ENCODE measurements at regions not wholly inside any gene's neighbourhood (a gene's known extent, or its start where the extent isn't known, plus 50 kb on each side); places are given as distances from the start of the nearest gene placed in this dataset.
A peak's percentile ranks its signal among the peaks of the same experiment; 100 is the strongest.
"Not testable (repeated sequence)": the region's sequence is repeated elsewhere in the genome, so short reads cannot be mapped to it uniquely, and the experiment has no call there.

DNA sequence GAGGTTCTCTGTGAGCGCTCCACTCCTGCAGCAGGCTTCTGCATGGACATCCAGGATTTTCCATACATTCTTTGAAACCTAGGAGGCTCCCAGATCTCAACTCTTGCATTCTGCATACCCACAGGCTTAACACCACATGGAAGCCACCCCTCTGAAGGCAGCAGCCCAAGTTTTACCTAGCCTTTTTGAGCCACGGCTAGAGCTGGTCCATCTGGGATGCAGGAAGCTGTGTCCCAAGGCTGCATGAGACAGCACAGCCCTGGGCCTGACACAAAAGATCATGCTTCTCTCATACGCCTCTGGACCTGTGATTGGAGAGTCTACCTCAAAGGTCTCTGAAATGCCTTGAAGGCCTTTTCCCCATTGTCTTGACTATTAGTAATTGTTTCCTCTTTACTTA lies 53.6 kb upstream of the RPRM start:
- DNase-seq, result no peak

DNA sequence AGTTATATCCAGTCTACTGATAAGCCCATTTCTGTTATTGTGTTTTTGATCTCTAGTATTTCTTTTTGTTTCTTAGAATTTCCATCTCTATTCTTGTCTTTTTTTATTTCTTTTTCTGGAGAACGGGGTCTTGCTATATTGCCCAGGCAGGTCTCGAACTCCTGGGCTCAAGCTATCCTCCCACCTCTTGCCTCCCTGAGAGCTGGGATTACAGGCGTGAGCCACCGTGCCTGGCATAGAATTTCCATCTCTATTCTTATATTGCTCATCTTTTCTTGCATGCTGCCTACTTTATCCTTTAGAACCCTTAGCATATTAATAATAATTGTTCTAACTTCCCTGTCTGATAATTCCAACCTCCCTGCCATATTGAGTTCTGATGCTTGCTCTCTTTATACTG lies 55.2 kb upstream of the RPRM start:
- DNase-seq, result not testable (repeated sequence)

DNA sequence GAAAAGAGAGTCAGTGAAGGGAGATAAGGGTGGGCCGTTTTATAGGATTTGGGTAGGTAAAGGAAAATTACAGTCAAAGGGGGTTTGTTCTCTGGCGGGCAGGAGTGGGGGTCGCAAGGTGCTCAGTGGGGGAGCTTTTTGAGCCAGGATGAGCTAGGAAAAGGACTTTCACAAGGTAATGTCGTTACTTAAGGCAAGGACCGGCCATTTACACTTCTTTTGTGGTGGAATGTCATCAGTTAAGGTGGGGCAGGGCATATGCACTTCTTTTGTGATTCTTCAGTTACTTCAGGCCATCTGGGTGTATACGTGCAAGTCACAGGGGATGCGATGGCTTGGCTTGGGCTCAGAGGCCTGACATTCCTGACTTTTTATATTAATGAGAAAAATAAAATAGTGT lies 56.0 kb upstream of the RPRM start:
- DNase-seq, result not testable (repeated sequence)

DNA sequence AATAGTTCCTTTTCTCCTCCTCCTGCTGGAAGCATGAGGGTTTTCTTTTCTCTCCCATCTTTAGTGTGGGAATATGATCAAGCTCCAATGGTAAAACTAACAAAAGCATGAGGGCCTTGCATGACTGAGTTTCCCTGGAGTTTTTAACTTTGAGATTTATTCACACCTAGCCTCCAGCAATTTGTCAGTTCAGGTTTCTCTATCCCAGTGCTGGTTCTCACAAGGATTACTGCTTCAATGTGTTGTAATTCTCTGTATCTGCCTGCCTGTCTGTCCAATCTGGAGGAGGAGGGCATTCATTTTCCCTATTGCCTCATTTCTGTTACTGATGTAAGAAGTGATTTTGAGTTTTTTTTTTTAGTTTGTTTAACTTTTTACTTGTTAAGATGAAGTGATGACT lies 57.6 kb upstream of the RPRM start:
- DNase-seq, result no peak

DNA sequence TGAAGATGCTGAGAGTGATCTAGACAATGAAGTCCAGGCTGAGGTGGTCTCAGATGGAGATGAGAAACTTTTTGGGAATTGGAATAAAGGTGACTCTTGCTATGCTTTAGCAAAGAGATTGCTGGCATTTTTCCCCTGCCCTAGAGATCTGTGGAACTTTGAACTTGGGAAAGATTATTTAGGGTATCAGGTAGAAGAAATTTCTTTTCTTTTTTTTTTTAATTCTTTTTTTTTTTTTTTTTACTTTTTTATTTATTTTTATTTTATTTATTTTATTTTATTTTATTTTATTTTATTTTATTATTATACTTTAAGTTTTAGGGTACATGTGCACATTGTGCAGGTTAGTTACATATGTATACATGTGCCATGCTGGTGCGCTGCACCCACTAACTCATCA lies 59.5 kb upstream of the RPRM start:
- not testable (repeated sequence) for DNase-seq

DNA sequence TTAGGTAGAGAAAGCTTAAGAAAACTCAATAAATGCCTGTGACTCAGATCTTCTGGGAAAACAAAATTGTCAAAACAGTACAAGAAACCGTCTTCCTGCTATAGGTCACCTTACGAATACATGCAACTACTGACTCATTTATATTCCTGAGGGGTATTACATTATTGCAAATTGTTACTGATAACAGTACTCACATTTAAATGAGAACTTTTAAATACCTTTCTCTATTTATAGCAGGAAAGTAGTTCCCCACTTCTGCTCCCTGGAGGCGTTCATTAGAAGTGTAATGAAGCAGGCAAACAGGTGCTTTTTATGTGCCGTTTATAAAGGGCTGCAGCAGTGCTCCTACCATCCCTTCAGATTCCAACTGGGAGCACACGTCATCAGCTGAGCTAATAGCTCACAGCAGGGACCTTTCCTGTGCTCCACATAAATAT lies 65.1 kb upstream of the RPRM start:
- peak in 1 of 5 donors; percentile 69 for DNase-seq

DNA sequence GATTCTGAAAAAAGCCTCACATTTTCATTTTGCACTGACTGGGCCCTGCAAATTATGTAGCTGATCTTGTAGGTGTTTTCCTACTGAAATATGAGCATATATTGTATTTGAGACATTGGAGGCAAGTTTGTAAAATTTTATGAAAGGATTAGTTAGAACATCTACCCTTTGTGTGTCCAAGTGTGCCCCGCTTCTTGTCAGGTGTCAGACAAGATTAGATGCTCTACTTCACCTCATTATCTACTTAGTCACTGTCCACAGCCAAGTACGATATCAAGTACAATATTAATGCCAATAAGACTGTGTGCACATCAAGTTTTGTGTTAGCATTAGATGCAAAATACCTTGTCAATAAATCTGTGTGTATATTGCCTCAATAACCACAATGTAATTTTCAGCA lies 67.8 kb upstream of the RPRM start:
- DNase-seq, result no peak

DNA sequence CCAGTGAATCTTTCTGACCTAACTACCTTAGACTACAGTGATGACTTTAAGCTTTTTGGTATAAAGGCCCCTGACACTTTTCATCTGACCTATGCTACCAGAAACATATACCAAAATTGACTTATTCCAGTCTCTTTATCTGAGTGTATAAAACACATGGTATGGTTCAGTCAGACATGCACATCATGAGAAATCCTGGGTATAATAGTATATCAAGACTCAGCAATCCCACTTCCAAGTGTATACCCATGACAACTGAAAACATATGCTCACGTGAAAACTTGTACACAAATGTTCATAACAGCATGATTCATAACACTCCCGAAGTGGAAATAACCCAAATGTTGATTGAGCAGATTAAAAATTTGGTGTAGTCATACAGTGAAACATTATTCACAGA lies 70.0 kb upstream of the RPRM start:
- peak in 1 of 5 donors; percentile 3 for DNase-seq

DNA sequence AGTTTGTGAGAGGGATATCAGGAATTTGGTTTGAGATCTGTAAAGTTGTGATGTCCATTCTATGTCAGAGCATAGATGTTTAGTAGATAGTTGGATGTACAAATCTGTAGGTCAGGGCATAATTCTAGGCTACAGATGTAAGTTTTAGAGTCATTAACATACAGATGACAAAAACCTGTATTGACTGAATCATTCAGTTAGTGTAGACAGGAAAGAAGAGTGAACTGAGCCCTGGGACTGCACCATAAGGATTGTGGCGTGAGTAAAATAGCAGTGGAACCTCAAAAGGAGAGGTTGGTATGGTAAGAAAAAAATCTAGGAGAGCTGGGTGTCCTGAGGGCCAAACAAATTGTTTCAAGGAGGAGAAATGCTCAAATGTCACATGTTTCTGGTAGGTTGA lies 73.1 kb upstream of the RPRM start:
- peak in 1 of 5 donors; percentile 8 for DNase-seq

DNA sequence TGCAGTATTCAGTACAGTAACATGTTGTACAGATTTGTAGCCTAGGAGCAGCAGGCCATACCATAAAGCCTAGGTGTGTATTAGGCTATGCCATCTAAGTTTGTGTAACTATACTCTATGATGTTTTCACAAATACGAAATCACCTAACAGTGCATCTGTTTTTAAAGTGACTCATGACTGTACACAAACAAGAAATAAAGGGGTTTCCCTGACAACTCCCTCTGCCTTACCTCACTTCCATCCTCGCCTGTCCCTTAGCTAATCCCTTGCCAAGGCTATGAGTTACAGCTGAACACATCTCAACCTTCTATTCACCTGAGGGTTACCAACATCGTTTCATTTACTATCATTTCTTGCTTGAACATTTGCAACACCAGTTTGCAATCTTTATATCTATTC lies 78.6 kb upstream of the RPRM start:
- no peak for DNase-seq

DNA sequence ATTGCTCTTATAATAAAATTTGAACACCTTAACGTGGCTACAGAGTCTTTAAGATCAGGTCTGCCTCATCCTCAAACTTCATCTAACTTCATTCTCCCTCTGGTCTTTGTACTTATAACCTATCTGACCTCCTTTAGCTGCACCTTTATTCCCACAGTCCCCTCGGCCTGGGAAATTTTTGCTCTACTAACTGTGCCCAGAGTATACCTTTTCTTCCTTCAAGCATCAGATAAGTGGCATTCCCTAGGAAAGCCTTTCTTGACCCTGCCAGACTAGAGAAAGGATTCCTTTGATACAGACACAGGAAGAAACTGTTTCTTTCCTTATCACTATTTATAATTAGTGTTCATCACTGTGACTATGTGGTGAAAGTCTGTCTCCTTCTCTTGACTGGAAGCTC lies 79.2 kb upstream of the RPRM start:
- no peak for DNase-seq

DNA sequence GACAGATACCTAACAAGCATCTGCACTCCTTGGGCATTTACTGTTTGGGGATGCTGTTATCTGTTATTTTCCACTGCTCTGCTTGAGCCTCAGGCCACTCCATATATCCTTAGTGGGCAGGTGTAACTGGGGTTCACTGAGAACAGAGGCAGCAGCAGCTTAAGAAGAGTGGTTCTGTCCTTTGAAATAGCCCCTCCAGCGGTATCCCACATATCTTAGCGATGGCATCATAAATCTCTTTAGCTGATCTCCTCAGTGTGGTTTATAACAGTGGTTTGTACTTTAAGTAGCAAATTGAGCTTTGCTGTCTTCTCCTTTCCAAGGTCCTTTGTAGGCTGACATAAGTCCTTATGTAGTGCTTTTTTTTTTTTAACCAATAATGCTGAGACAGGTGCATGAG lies 79.7 kb upstream of the RPRM start:
- no peak for DNase-seq

DNA sequence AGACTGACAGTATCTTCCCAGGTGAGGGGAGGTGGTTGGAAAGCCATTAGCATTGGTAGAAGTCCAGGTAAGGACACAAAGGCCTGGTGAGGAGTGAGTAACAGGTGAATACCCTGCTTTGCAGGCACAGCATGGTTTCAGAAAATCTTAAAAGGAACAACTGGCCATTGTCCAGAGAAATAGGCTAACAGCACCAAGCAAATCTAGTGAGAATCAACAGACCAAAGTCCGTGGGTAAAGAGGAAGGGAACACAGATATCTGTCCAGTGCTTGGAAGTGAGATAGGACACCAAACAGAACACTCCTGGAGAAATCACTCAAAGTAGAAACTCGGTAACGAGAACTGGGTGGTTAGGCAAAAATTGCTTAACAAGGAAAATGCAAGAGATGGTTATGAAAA lies 88.8 kb upstream of the RPRM start:
- no peak for DNase-seq

DNA sequence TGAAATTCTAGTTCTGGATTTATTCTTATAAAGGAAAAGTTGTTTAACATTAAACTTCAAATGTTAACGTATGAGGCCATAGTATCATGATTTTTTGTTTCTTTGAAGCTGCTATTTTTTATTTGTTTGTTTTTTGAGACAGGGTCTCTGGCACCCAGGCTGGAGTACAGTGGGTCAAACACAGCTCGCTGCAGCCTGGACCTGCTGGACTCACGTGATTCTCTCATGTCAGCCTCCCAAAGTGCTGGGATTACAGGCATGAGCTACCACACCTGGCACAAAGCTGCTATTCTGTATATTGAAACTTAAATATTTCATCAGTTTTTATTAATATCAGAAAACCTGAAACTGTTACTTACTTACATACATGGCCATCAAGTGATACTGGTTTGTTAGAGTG lies 89.5 kb upstream of the RPRM start:
- no peak for DNase-seq

DNA sequence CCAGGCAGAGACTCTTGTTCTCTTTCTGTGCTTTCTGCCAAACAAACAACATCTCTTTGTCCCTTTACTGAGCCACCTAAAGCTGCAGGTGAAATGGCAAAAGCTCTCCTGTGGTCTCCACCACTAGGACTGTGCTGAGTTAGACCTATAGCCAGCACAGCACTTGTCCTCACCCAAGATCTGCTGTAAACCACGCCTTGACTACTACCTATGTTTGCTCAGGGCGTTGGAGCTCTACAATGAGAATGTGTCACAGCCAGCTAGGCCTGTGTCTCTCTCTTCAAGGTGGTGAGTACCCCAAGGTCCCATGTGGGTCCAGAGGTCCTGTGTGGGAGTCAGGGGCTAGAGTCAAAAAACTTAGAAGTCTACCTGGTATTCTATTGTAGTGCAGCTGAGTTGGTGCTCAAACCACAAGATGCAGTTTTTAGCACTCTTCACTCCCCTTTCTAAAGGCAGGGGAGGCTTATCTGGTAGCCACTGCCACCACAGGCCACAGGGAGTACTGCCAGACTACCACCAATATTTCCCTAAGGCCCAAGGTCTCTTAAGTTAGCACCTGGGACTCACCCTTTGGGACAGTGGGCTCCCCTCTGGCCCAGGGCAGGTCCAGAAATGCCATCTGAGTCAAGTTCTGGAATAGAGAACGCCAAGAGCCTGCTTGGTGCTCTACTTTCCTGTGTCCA lies 96.8 kb upstream of the RPRM start:
- no peak for DNase-seq

DNA sequence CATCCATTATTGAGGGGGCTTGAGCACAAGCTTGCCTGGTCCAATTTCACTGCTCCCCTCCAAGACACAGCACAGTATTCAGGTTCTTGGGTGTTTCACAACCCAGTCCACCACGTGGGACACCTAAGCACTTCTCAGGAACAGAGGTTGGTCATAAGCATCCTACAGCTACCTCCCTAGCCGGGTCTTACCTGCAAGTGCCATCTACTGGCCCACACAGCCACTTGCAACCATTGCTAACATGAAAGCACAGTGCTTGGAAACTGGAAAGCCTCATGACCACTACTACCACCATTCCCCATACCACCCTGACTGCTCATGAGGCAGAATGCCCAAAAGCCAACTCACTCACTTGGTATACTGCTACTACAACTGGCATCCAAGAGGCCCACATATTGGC lies 105.7 kb upstream of the RPRM start:
- no peak for DNase-seq

DNA sequence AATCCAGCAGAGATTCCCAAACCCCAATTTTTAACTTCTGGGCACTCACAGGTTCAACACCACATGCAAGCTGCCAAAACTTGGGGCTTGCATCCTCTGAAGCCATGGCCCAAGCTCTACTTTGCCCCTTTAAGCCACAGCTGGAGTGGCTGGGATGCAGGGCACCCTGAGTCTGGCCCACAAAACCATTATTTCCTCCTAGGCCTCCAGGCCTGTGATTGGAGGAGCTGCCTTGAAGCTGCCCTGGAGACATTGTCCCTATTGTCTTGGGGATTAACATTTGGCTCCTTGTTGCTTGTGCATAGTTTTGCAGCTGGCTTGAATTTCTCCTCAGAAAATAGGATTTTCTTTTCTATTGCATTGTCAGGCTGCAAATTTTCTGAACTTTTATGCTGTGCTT lies 109.8 kb upstream of the RPRM start:
- no peak for DNase-seq

DNA sequence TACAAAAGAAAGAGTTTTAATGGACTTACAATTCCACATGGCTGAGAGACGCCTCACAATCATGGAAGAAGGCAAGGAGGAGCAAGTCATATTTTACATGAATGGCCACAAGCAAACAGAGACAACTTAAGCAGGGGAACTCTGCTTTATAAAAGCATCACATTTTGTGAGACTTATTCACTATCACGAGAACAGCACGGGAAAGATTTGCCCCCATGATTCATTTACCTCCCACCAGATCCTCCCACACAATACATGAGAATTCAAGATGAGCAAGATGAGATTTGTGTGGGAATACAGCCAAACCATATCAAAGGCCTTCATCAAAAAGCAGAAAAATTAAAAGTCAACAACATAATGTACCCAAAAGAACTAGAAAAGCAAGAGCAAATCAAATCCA lies 111.0 kb upstream of the RPRM start:
- DNase-seq, result no peak

DNA sequence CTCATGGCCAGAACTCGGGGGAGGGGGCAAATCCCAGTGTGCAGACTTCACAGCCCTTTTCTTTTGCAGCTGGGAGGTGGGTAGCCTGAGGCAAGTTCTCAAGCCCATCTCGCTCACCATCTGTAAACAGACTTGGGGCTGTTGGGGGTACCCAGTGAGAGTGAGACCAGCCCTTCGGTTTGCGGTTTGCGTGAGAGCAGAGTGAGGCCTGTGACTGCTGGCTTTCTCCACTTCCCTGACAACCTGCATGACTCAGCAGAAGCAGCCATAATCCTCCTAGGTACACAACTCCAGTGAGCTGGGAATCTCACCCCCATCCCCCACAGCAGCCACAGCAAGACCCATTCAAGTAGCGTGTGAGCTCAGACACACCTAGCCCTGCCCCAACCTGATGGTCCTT lies 114.5 kb upstream of the RPRM start:
- DNase-seq, result not testable (repeated sequence)

DNA sequence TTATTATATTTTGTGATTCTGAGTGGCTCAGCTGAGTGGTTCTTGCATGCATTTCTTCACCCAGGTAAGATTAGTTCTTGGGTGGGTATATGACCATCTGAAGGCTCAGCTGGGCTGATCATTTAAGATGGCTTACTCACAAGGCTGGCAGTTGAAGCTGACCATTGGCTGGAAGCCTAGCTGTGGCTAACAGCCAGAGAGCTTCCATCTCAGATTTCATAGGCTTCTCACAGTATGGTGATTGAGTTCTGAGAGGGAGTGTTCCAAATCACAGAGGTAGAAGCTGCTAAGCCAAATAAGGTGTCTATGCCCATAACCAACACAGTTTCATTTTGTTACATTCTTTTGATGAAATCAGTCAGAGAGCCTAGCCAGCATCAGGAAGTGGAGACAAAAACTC lies 117.4 kb upstream of the RPRM start:
- DNase-seq, result no peak

DNA sequence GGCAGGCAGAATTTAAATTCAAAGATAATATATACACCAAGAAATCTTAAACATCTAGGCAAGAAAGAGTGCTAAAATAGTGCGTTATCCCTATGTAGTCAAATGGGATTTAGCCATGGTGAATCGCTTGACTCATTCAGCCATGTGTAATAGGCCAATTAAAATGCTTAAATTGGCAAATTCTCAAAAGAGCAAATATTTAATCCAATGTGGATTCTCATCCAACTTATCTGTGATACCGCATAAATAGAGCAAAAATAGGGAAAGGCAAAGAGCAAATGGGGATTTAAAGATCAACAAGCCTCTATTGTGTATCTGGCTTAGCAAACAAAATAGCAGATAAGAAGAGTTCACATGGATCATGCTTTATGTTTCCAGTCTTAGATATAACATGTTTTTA lies 123.2 kb upstream of the RPRM start:
- DNase-seq, result no peak

DNA sequence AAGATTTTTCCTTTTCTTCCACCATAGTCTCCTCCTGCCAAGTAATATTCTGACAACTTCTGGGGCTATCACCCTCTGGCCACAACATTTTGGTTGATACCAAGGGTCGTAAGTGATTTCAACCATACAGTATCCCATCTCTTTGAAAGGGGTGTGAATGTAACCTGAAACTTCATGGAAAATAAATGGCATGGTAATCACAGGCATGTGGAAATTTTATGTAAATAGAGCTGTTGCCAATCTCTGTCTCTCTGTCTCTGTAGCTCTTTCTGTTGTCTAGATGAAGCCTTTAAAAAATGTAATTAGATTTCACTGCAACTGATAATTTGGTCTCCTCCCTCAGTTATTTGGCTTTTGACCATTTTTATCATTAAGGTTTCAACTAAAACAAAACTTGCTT lies 125.6 kb upstream of the RPRM start:
- no peak for DNase-seq

DNA sequence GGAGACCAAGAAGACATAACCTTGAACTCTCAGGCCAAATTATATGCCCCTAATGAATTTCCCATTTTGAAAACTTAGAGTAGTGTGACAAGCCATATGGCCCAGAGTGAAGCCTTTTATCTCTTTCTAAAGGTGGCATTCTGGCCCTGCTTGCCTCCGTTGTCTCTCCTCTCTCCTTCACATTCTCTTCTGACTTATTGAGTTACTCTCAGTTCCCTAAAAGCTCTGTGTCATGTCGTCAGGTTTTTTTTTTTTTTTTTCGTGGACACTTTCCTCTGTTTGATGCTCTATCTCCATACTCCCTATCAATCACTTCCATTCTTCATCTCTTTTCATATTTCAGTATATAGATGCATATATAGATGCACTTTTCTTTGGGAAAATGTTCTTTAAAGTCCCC lies 128.1 kb upstream of the RPRM start:
- DNase-seq, result no peak

DNA sequence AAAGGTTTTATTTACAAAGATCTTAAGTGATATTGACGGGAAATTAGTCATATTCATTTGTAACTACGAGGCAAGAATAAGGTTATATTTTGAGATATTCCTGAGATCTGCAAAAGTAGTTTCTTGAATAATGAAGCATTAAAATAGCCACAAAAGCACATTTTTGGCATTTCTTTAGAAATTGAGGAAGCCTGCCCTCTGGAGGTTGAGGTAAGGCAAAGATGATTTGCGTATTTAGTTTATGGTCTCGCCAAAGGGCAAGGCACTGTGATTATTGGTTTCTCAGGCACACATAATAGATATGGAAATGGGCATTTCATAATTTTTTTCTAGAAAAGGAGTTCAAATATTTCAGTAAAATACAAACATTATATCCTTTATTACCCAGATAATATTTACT lies 143.7 kb upstream of the RPRM start:
- no peak for DNase-seq

DNA sequence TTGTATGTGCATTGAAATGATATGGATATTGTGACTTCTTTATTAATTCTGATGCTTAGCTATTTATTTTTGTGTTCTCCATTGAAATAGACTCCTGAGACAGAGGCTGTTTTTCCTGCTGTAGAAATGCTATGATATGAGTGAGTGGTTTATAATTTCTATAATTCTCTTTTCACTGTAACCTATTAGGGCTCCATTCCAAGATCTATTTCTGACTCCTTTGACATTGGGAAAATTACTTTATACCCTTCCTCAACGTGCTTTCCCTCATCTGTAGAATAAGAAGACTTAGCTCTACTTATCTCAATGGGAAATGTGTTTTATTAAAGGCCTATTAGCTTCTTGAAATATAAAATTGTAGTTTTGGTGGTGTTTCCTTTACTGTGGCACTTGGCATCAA lies 144.5 kb upstream of the RPRM start:
- no peak for DNase-seq

DNA sequence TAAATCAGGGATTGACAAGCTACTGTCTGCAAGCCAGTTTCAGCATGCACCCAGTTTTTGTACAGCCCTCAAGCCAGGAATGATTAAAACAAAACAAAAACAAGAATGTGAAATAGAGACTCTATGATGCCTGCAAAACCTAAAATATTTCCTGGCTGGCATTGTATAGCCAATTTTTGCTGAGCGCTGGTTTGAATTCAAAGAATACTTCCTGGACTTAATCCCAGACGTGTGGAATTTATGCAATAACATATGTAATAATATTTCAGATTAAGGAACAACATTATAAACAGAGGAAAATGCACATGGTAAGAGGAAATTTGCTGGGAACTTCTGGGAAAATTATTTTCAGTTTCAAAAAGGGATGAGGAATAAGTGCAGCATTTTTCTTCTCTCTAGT lies 148.1 kb upstream of the RPRM start:
- DNase-seq, result no peak
